Small intestine (tissue), 7 donors: ENCODE measurements at regions not wholly inside any gene's neighbourhood (a gene's known extent, or its start where the extent isn't known, plus 50 kb on each side); places are given as distances from the start of the nearest gene placed in this dataset.

Experiments used
- DNase-seq, 2 donors: peaks; one replicate each; pipeline versions ENCODE4 v3.0.0 to v3.0.0-alpha.2; 2013
- FAIRE-seq: peaks from 2 replicates; lab custom pipeline; 2012; peaks lifted over from hg19 to GRCh38; lab: Jason Lieb, UNC
- H3K27ac ChIP-seq, 3 donors: one replicate each; pipeline ENCODE4 v1.5.1; 2013; ENCODE audit warnings: low read length in 2 of 3, mild to moderate bottlenecking in 2 of 3, control low read depth in 1 of 3, inconsistent platforms in 1 of 3, low read depth in 1 of 3, moderate library complexity in 1 of 3
- H3K27me3 ChIP-seq, 3 donors: one replicate each; pipeline ENCODE4 v1.6.1; 2013; ENCODE audit warnings: low read length in 3 of 3, inconsistent platforms in 1 of 3; ENCODE audit not compliant: control insufficient read depth in 3 of 3, insufficient read depth in 3 of 3
- H3K36me3 ChIP-seq, 3 donors: one replicate each; pipeline ENCODE4 v1.6.1; 2013; ENCODE audit warnings: low read length in 3 of 3, inconsistent platforms in 1 of 3, low read depth in 1 of 3, mild to moderate bottlenecking in 1 of 3, moderate library complexity in 1 of 3; ENCODE audit not compliant: control insufficient read depth in 3 of 3, insufficient read depth in 2 of 3
- H3K4me1 ChIP-seq, 3 donors: one replicate each; pipeline ENCODE4 v1.6.1; 2013; ENCODE audit warnings: low read length in 2 of 3, inconsistent platforms in 1 of 3, low read depth in 1 of 3, mild to moderate bottlenecking in 1 of 3, moderate library complexity in 1 of 3; ENCODE audit not compliant: control insufficient read depth in 3 of 3, insufficient read depth in 2 of 3
- H3K4me3 ChIP-seq, 3 donors: one replicate each; pipeline ENCODE4 v1.5.1; 2013; ENCODE audit warnings: low read length in 3 of 3, control low read depth in 1 of 3, inconsistent platforms in 1 of 3, low read depth in 1 of 3, mild to moderate bottlenecking in 1 of 3, moderate library complexity in 1 of 3
- H3K9me3 ChIP-seq, 2 donors: one replicate each; pipeline ENCODE4 v1.6.1; 2013; ENCODE audit warnings: low read depth in 1 of 2, low read length in 1 of 2; ENCODE audit not compliant: control insufficient read depth in 2 of 2, insufficient read depth in 1 of 2
- WGBS, 3 donors: extraction: QIAGEN DNeasy Blood & Tissue Kit; methylation state at CpG; one replicate each; pipeline ENCODE4 v1.1.7; 2013; 5-methylcytosine and 5-hydroxymethylcytosine counted together
- donor health status: healthy with polysubstance abuse.
- donor health status: control.
- donor health status: control.
- donor health status: Bipolar disorder and iron deficiency.
- donor health status: healthy.

DNA sequence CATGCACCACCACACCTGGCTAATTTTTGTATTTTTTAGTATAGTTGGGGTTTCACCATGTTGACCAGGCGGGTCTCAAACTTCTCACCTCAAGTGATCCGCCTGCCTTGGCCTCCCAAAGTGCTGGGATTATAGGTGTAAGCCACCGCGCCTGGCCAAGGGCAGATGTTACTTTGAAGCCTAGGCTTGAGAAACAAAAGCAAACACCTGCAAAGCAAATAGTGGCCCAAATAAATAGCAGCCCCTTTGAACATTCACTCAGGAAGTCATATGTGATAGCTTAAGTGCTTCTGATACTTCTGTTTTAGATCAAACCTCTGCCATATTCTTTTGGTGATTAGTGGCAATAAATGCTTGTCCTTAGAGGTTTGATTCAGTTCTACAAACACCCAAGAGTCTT is 404.5 kb upstream of the SMIM21 start:
- H3K27me3 ChIP-seq = no peaks in the 10 kb centered on the region
- H3K36me3 ChIP-seq = no peaks in the 10 kb centered on the region
- FAIRE-seq (no peak), DNase-seq (no peak)
- no peak overlapping the region for H3K4me3 ChIP-seq
- no peaks in the 10 kb centered on the region for H3K4me1 ChIP-seq
- 78 to 90% (median 78%) methylated on average over 4 of the region's 4 CpGs for WGBS, 3 donors
- no peak overlapping the region for H3K27ac ChIP-seq
- H3K9me3 ChIP-seq = peaks cover 0 to 4% of the 10 kb centered on the region in 2 donors

DNA sequence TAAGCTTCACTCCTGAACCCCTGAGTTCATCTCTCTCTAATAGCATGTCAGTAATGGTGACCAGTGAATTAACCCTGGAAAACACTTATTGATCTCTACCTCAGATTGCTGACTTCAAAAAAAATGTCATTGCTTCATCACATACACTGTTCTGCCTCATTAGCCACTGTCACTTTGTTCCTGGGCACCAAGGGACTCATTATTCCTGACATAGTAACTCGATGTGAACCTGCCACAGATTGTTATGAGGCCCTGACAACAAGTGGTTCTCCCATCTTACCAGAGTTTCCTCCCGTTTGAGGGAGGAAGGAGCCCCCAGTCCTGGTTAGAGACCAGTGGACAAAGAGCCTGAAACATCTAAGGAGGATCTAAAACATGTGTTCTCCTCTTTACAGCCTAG is 403.3 kb upstream of the SMIM21 start:
- DNase-seq = no peak
- H3K9me3 ChIP-seq = peaks cover 0 to 4% of the 10 kb centered on the region in 2 donors
- no peak overlapping the region for H3K4me3 ChIP-seq
- no peaks in the 10 kb centered on the region for H3K36me3 ChIP-seq
- FAIRE-seq = no peak
- no peaks in the 10 kb centered on the region for H3K27me3 ChIP-seq
- 44 to 66% (median 54%) methylated on average over 2 of the region's 2 CpGs for WGBS, 3 donors
- H3K4me1 ChIP-seq = no peaks in the 10 kb centered on the region
- H3K27ac ChIP-seq = no peak overlapping the region

DNA sequence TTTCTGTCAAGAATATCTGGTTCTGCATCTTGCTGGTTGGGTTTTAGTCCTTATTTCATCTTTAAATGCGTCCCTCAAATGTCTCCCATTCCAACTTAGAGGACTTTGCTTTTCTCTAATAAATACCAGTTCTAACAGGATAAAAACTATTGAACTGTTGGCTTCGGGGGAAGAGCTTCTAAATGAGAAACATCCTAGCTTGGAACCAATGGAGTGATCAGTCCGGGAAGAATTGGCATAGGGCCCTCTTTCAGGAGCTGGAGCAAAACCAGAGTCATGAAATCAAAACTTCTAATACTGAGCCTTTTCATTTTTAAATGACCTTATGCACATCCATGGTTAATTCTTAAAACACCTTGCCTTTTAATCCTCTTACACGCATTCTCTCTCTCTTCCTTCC is 401.6 kb upstream of the SMIM21 start:
- WGBS, 3 donors = 73 to 83% (median 75%) methylated on average over 4 of the region's 4 CpGs
- DNase-seq (no peak), FAIRE-seq (no peak)
- Histone ChIP-seq H3K27me3 (no peaks in the 10 kb centered on the region), H3K4me3 (no peak overlapping the region), H3K4me1 (no peaks in the 10 kb centered on the region), H3K36me3 (no peaks in the 10 kb centered on the region), H3K27ac (no peak overlapping the region), H3K9me3 (peaks cover 0 to 4% of the 10 kb centered on the region in 2 donors)

DNA sequence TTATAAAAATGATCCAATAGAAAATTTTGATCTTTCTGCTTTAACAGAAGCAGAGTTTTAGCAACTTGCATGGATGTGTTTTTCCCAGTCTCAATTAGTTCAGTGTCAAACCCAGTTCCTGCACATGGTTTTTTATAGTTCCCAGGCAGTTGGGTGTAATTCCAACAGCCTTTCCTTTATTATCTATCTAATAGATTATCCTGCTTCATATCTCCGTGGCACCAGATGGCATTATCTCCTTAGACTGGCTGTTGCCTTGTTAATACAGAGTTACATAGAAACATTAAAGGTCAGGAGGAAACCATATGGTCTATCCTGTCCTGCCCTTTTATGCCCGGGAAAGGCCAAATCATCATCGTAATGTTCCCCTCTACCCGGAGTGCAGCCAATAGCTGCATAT is 400.9 kb upstream of the SMIM21 start:
- Histone ChIP-seq H3K4me1 (peaks cover 0 to 4% (median 0%) of the 10 kb centered on the region in 3 donors), H3K27ac (no peak overlapping the region), H3K27me3 (no peaks in the 10 kb centered on the region), H3K36me3 (no peaks in the 10 kb centered on the region), H3K4me3 (no peak overlapping the region), H3K9me3 (peaks cover 0 to 4% of the 10 kb centered on the region in 2 donors)
- 54 to 71% (median 57%) methylated on average over 4 of the region's 4 CpGs for WGBS, 3 donors
- FAIRE-seq (no peak), DNase-seq (no peak)

DNA sequence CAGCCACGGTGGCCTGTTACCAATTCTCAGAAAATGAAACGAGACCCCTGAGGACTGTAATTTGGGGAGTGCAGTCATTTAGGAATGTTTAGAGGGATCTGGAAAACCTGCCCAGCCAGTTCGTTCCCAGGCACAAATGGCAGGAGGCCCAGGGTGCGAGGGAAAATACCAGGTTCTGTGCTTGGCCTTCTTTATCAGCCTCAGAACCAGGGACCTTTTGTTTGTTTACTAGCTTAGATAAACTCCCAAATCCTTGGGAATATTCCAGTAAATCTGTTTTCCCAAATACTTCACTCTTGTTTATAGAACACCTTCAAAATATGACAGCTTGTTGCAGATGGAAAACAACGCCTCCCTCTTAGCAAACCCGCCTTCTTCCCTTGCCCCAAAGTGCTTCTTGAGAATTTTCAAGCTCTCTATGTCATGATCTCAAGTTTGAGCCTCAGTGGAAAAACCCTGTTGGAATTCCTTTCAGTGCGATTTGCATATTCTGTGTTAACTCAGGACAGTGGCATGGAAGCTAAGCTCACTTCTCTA is 400.3 kb upstream of the SMIM21 start:
- no peaks in the 10 kb centered on the region for H3K36me3 ChIP-seq
- H3K27ac ChIP-seq = no peak overlapping the region
- H3K4me3 ChIP-seq = no peak overlapping the region
- DNase-seq = no peak
- no peaks in the 10 kb centered on the region for H3K9me3 ChIP-seq
- H3K27me3 ChIP-seq = no peaks in the 10 kb centered on the region
- FAIRE-seq = no peak
- WGBS, 3 donors = 62 to 65% (median 64%) methylated on average over 7 of the region's 7 CpGs
- H3K4me1 ChIP-seq = peaks cover 0 to 6% (median 0%) of the 10 kb centered on the region in 3 donors

DNA sequence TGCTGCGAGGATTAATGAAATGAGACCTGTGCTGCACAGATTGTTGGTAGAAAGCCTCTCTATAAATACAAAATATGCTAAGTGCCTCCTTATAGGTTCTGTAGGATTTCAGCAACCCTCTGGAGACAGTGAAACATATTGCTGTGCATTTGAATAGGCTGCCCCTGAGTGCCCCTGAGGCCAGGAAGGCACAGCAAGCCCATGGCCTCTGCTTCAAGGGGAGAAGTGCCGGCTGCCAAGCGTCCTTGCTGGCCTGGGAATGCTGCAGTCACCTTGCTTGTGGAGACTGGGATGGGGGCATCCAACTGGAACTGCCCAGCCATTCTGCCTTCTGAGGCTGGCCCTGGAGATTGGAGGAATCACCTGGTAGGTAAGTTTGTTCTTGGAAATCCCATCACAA is 397.2 kb upstream of the SMIM21 start:
- no peak for DNase-seq
- H3K27me3 ChIP-seq = no peaks in the 10 kb centered on the region
- no peak overlapping the region for H3K27ac ChIP-seq
- H3K4me1 ChIP-seq = peaks cover 0 to 6% (median 0%) of the 10 kb centered on the region in 3 donors
- FAIRE-seq = no peak
- 85 to 92% (median 90%) methylated on average over 3 of the region's 3 CpGs for WGBS, 3 donors
- H3K9me3 ChIP-seq = no peaks in the 10 kb centered on the region
- no peaks in the 10 kb centered on the region for H3K36me3 ChIP-seq
- H3K4me3 ChIP-seq = no peak overlapping the region

DNA sequence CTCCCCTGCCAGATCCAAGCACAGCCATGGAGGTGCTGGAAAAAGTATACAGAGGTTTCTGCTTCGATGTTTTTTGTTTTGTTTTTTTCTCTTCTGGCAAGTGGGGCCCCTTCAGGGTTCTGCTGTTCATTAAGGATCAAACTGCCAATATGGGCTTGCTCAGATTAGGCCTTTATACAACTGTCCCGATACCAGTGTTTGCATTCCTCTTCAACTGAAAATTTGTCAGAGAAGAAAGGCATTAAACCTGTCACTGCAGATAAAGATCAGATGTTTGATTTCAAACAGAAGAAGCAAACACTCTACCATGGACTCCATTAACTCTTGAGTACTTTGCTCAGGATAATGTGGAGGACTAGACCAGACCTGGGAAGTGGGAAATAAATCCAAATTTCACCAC is 396.0 kb upstream of the SMIM21 start:
- Histone ChIP-seq H3K4me3 (no peak overlapping the region), H3K9me3 (no peaks in the 10 kb centered on the region), H3K4me1 (peaks cover 0 to 6% (median 0%) of the 10 kb centered on the region in 3 donors), H3K27ac (no peak overlapping the region), H3K27me3 (no peaks in the 10 kb centered on the region), H3K36me3 (no peaks in the 10 kb centered on the region)
- FAIRE-seq (no peak), DNase-seq (no peak)
- WGBS, 3 donors = 18 to 28% (median 22%) methylated on average over 2 of the region's 2 CpGs

DNA sequence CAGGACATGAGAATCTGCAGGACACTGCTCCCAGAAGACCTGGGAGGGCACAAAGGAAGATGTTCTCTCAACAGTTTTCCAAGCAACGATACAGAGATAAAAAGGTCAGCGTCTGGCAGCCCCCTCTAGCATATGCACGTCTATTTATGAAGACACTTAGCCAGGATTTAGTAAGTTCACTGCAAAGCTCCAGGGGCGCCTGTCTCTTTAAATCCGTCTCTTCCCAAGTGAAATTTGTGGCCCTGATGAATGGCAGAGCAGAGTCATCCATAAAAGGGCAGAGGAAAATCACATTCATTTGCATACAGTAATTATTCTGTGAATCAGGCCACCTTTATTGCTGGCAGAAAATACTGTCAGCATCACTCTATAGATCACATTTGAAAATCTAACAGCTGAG is 390.9 kb upstream of the SMIM21 start:
- no peak overlapping the region for H3K4me3 ChIP-seq
- H3K4me1 ChIP-seq = peaks cover 0 to 2% (median 0%) of the 10 kb centered on the region in 3 donors
- DNase-seq = no peak
- no peaks in the 10 kb centered on the region for H3K36me3 ChIP-seq
- WGBS, 3 donors = 54 to 80% (median 69%) methylated on average over 5 of the region's 5 CpGs
- peaks cover 0 to 6% of the 10 kb centered on the region in 2 donors for H3K9me3 ChIP-seq
- H3K27me3 ChIP-seq = no peaks in the 10 kb centered on the region
- FAIRE-seq = no peak
- H3K27ac ChIP-seq = no peak overlapping the region

DNA sequence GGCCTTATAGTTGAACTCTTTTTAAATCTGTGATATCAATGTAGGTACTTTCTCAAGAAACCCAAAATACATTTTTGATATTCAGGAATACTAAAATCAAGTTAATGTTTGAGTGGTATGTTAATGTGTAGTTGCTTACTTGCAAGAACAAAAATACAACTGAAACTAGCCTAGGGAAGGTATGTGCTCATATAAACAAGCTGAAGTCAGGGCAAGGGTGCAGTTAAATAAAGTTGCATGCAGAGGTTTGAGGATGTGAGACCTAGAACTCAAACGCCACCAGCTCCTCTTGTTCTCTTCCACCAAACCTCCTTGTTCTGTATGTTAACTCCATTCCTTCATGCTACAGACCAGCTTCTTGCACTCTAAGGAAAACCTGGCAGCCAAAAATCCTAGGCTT is 388.3 kb upstream of the SMIM21 start:
- Histone ChIP-seq H3K27ac (no peak overlapping the region), H3K4me1 (no peaks in the 10 kb centered on the region), H3K36me3 (no peaks in the 10 kb centered on the region), H3K4me3 (no peak overlapping the region), H3K9me3 (peaks cover 0 to 6% of the 10 kb centered on the region in 2 donors), H3K27me3 (no peaks in the 10 kb centered on the region)
- no peak for FAIRE-seq
- WGBS, 3 donors = 76 to 93% (median 89%) methylated on average over 1 of the region's 1 CpG
- no peak for DNase-seq
